IgD-negative memory B cell (primary cell): ENCODE measurements at regions not wholly inside any gene's neighbourhood (a gene's known extent, or its start where the extent isn't known, plus 50 kb on each side); places are given as distances from the start of the nearest gene placed in this dataset.

Source experiments
- H3K27ac Mint-ChIP-seq, 3 donors: one replicate each; pipeline ENCODE4 v1.8.0; 2020 to 2022; ENCODE audit warnings: mild to moderate bottlenecking in 3 of 3, mixed read lengths in 3 of 3, moderate library complexity in 1 of 3
- H3K27me3 Mint-ChIP-seq: one replicate; pipeline ENCODE4 v1.8.0; 2021; ENCODE audit warnings: mixed read lengths
- H3K36me3 Mint-ChIP-seq: one replicate; pipeline ENCODE4 v1.8.0; 2020; ENCODE audit warnings: mild to moderate bottlenecking, mixed read lengths
- H3K4me1 Mint-ChIP-seq, 3 donors: one replicate each; pipeline ENCODE4 v1.8.0; 2020 to 2022; ENCODE audit warnings: mixed read lengths in 3 of 3, mild to moderate bottlenecking in 1 of 3
- H3K4me3 Mint-ChIP-seq, 4 donors: one replicate each; pipeline ENCODE4 v1.8.0; 2020 to 2022; ENCODE audit warnings: mild to moderate bottlenecking in 4 of 4, mixed read lengths in 4 of 4, moderate library complexity in 3 of 4
- H3K9me3 Mint-ChIP-seq, 3 donors: one replicate each; pipeline ENCODE4 v1.8.0; 2020 to 2021; ENCODE audit warnings: mixed read lengths in 3 of 3, mild to moderate bottlenecking in 1 of 3

DNA sequence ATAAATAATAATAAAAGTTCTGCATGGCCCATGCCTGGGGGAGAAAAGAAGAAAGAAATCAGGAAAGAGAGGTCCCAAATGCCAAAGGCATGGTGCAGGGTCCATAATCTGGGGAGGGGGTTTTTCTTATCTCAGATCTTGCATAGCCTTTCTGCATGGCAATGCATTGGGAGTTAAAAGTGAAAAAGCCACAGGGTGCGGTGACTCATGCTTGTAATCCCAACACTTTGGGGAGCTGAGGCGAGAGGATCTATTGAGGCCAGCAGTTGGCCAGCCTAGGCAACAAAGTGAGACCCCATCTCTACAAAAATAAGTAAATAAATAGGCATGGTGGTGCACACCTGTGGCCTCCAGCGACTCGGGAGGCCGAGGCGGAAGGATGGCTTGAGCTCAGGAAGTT is 76.8 kb upstream of the GATA2 start:
- Mint-ChIP-seq H3K9me3 (peaks cover 0 to 2% (median 0%) of the 10 kb centered on the region in 3 donors), H3K4me3 (no peak overlapping the region), H3K27ac (no peak overlapping the region), H3K4me1 (peaks cover 0 to 3% (median 0%) of the 10 kb centered on the region in 3 donors), H3K27me3 (peaks cover 27% of the 10 kb centered on the region), H3K36me3 (no peaks in the 10 kb centered on the region)

DNA sequence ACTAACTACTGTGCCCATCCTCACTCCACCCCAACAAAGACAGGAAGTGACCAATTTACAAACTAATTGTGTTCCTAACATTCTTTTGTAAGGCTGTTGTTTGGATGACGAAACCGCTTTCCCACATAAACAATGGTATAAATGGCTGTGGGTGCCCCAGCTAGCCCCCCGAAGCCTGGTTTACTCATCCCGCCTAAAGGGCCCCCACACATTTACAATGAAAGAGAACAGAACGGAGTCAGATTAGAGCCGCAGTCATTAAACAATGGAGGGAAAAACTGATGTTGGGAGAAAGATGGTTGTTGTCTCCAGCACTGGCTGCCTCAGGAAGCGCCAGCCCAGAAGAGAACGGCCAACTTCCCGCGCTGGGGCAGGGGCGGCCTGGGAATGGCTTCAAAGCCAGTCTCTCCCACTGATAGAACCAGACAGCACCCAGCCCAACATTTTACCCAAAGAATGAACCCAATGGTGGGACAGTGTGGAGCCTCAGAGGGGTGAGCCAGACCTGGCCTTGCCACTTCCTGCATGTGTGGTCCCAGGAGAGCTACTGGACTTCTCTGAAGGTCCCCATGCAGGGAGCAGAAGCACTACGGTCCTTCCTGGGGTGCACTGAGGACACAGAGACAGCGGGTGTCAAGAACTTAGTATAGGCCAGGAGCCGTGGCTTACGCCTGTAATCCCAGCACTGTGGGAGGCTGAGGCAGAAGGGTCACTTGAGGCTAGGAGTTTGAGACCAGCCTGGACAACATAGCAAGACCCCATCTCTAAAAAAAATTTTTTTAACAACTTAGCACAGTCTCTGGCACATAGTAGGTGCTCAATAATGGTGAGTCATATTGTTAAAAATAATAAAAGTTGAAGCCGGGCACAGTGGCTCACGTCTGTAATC is 75.8 kb upstream of the GATA2 start:
- Mint-ChIP-seq H3K4me1 (peaks cover 0 to 3% (median 0%) of the 10 kb centered on the region in 3 donors), H3K27ac (no peak overlapping the region), H3K9me3 (peaks cover 0 to 2% (median 0%) of the 10 kb centered on the region in 3 donors), H3K4me3 (no peak overlapping the region), H3K27me3 (peaks cover 19% of the 10 kb centered on the region), H3K36me3 (no peaks in the 10 kb centered on the region)

DNA sequence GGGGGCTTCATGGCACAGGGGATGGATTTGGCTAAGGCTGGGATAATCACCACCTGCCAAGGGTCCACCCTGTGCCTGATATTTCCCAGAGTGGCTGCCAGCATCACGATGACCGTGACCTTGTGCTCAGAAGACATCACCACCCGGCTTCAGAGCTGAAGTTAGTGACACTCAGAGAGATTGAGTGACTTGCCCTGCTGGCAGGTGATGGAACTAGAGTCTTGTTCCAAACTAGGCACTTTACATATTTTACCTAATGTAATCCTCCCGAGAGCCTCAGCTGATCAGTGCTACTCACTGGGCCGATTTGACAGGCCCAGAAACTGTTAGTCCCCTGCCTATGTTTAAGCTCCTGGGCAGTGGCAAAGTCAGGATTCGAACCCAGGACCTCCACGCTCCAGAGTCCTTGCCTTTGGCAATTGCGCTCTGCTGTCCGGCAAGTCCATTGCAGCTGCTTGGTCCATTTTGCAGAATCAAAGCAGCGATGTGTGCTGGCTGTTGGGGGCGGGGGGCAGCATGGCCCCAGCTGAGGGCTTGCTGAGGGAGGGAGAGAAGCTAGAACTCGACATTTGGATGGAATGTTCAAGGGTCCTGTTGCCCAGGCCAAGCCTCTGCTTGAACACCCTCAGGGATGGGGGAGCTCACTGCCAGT is 74.8 kb upstream of the GATA2 start:
- no peak overlapping the region for H3K27ac Mint-ChIP-seq
- peaks cover 0 to 2% (median 0%) of the 10 kb centered on the region in 3 donors for H3K9me3 Mint-ChIP-seq
- peaks cover 0 to 3% (median 0%) of the 10 kb centered on the region in 3 donors for H3K4me1 Mint-ChIP-seq
- no peak overlapping the region for H3K4me3 Mint-ChIP-seq
- no peaks in the 10 kb centered on the region for H3K36me3 Mint-ChIP-seq
- H3K27me3 Mint-ChIP-seq: peaks cover 13% of the 10 kb centered on the region

DNA sequence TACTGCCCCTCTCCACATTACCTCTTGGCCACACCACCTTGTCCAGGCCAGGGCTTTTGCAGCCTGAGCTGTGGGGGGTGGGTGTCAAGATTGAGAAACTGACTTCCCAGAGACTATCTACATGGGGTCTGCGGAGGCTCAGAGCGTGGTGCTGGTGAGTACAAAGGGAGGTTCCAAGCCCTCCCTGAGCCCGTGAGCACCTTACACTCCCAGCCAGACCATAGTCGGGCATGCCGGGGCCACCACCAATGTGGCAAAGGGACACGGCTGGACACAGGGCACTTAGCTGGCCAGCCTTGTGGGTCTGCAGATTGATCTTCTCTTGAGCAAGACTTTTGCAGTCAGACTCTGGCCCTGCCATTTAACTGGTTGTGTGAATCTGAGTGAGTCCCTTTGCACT is 74.1 kb upstream of the GATA2 start:
- H3K27me3 Mint-ChIP-seq: peaks cover 13% of the 10 kb centered on the region
- H3K27ac Mint-ChIP-seq: no peak overlapping the region
- H3K9me3 Mint-ChIP-seq: peaks cover 0 to 2% (median 0%) of the 10 kb centered on the region in 3 donors
- peaks cover 0 to 3% (median 0%) of the 10 kb centered on the region in 3 donors for H3K4me1 Mint-ChIP-seq
- H3K4me3 Mint-ChIP-seq: peak overlapping the region in 1 of 4 donors; percentile 5
- H3K36me3 Mint-ChIP-seq: no peaks in the 10 kb centered on the region

DNA sequence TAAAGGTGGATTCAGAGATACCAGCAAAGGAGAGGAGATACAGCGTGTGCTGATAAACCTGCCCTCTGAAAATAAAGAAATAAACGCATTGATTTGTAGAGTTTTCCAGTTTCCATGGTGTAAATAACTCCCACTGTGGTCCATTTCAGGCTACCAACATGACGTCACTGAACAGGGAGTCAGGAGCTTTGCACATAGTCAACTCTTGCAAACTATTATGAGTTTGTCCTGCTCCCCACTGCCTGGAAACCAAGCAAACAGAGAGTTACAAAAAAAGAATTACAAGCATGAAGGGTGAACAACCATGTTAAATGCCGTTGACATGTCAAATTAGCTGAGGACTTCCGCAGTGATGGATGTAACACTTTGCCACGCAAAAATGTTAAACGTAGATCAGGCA is 70.4 kb upstream of the GATA2 start:
- Mint-ChIP-seq H3K36me3 (no peaks in the 10 kb centered on the region), H3K27me3 (peaks cover 15% of the 10 kb centered on the region), H3K4me1 (peaks cover 0 to 2% (median 0%) of the 10 kb centered on the region in 3 donors), H3K4me3 (no peak overlapping the region), H3K9me3 (peaks cover 0 to 2% (median 0%) of the 10 kb centered on the region in 3 donors), H3K27ac (no peak overlapping the region)

DNA sequence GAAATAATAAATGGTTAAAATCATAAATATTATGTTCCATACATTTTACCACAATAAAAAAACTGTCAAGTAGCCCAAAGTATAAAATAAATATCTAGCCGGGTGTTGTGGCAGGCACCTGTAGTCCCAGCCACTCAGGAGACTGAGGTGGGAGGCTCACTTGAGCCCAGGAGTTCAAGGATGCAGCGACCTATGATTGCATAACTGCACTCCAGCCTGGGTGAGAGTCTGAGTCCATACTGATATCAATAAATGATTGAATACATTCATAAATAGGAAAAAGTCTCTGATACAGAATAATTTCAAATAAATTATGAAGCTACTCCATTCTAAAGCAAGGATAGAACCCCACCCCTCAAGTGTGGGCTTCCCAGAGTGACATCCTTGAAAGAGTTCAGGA is 68.5 kb upstream of the GATA2 start:
- Mint-ChIP-seq H3K36me3 (no peaks in the 10 kb centered on the region), H3K4me1 (peaks cover 0 to 2% (median 0%) of the 10 kb centered on the region in 3 donors), H3K27me3 (peaks cover 17% of the 10 kb centered on the region), H3K4me3 (no peak overlapping the region), H3K9me3 (peaks cover 0 to 7% (median 0%) of the 10 kb centered on the region in 3 donors), H3K27ac (no peak overlapping the region)

DNA sequence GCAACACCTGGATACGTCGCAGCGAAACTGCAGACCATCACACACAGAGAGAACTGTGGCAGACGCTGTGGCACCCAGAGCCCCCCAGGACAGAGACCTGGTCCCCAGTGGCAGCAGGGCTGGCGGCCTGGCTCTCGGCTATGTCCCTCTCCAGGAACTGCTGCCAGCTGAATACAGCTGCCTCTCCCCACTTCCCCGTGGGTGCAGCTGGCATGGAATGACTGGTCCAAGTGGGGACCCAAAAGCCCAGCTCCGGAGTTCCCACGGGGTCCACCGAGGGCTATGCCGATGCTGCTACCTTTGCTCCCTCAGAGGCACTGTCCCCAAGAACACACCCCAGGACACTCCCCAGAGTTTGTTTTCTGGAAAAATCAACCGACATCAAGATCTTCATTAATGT is 67.8 kb upstream of the GATA2 start:
- Mint-ChIP-seq H3K4me3 (no peak overlapping the region), H3K9me3 (peaks cover 0 to 5% (median 0%) of the 10 kb centered on the region in 3 donors), H3K27me3 (peaks cover 20% of the 10 kb centered on the region), H3K4me1 (peaks cover 0 to 2% (median 0%) of the 10 kb centered on the region in 3 donors), H3K27ac (no peak overlapping the region), H3K36me3 (no peaks in the 10 kb centered on the region)

DNA sequence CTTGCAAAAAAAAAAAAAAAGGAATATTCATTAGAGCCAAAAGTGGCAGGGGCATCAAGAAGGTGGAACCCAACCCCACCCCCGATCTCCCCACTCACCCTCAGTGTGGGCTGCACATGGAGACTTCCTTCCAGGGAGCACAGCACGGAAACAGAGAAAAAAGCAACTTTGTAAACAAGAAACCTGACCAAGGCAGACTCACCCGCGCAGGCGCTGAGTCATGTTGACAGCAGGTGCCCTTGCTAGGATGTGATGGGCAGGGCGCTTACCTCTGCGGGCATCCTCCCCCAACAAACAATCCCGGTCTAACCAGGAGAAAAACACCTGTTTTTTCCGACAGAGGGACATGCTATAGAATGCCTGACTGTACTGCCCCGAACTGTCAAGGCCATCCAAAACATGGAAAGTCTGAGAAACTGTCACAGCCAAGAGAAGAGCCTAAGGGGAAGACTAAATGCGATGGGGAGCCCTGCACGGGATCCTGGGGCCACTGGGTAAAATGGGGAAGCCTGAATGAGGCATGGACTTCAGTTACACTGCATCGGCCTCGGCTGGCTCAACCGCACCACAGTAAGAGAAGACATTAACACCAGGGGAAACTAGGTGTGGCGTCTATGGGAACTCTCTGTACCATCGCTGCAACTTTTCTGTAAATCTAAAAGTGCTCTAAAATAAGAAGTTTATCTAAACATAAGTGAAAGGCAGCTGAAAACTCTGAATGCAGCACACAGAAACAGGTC is 66.7 kb upstream of the GATA2 start:
- H3K27me3 Mint-ChIP-seq: peaks cover 21% of the 10 kb centered on the region
- H3K9me3 Mint-ChIP-seq: peaks cover 0 to 5% (median 0%) of the 10 kb centered on the region in 3 donors
- H3K4me3 Mint-ChIP-seq: peak overlapping the region in 1 of 4 donors; percentile 60
- H3K36me3 Mint-ChIP-seq: no peaks in the 10 kb centered on the region
- H3K27ac Mint-ChIP-seq: no peak overlapping the region
- no peaks in the 10 kb centered on the region for H3K4me1 Mint-ChIP-seq

DNA sequence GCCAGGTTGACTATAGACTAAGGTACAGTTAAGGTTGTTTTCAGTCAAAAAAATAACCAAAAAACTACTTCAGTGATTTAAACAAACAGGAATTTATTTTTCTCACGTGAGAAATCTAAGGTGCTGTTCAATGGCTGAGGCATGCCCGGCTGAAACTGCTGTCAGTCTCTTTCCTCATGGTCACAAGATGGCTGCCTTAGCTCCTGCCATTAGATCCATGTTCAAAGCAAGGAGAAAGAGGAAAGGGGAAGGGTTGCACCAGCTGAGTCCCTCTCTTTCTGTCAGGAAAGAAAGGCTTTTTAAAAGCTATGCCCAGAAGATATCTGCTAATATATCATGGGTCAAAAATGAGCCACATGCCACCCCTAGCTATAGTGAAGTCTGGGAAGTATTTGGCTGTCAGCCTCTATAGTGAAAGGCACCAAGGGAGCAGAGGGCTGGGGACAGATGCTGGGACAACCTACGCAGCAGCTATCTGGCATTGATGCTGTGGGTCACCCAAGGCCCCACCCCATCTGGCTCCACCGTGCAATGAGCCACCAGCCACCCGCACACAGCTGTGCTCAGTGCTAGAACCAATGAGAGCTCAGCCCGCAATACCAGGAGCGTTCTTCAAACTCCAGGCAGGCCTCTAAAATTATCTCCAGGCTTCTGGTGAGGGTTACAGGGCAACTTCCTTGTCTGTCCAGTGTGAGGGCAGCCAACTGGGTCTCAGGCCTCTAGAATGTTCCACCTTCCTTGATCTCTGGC is 64.7 kb upstream of the GATA2 start:
- Mint-ChIP-seq H3K27me3 (peaks cover 33% of the 10 kb centered on the region), H3K27ac (no peak overlapping the region), H3K9me3 (peaks cover 0 to 5% (median 0%) of the 10 kb centered on the region in 3 donors), H3K4me3 (no peak overlapping the region), H3K36me3 (no peaks in the 10 kb centered on the region), H3K4me1 (no peaks in the 10 kb centered on the region)

DNA sequence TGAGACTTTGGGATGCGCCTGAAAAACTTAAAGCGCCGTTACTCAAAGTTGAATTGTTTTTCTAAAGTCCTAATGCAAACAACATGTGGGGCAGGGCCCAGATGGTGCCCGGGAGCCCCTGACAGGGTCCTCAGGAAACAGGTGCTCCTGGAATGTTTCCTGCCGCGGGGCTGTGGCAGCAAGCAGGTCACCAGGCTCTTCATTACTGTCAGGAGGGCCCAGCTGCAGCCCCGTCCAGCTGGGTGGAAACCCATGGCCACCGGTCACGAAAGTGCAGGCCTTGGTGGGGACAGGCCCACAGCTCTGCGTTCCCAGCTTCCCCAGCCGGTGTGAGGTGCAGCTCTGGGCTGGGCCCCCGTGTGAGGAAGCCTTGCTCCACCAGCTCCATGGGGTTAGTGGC is 63.9 kb upstream of the GATA2 start:
- H3K27ac Mint-ChIP-seq: no peak overlapping the region
- peaks cover 0 to 5% (median 0%) of the 10 kb centered on the region in 3 donors for H3K9me3 Mint-ChIP-seq
- peaks cover 36% of the 10 kb centered on the region for H3K27me3 Mint-ChIP-seq
- no peaks in the 10 kb centered on the region for H3K4me1 Mint-ChIP-seq
- H3K36me3 Mint-ChIP-seq: no peaks in the 10 kb centered on the region
- H3K4me3 Mint-ChIP-seq: no peak overlapping the region

DNA sequence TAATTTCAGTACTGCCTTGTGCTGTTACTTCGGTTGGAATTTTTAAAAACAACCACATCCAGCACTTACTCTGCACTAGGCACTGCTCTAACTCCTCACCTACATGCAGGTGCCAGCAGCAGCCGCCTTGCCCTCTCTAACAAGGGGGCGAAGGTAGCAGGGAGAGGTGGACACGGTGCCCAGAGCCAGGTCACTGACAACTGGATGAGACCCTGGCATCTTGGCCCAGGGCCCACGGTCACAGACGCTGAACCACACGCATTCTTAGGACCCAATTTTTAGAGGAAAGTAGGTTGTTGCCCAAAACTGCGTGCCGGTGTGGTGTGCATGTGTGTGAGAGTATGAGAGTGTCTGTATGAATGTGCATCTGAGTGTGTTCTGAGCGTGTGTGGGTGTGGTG is 63.4 kb upstream of the GATA2 start:
- H3K36me3 Mint-ChIP-seq: no peaks in the 10 kb centered on the region
- H3K4me1 Mint-ChIP-seq: no peaks in the 10 kb centered on the region
- no peak overlapping the region for H3K27ac Mint-ChIP-seq
- peaks cover 0 to 5% (median 0%) of the 10 kb centered on the region in 3 donors for H3K9me3 Mint-ChIP-seq
- H3K27me3 Mint-ChIP-seq: peaks cover 36% of the 10 kb centered on the region
- H3K4me3 Mint-ChIP-seq: no peak overlapping the region

DNA sequence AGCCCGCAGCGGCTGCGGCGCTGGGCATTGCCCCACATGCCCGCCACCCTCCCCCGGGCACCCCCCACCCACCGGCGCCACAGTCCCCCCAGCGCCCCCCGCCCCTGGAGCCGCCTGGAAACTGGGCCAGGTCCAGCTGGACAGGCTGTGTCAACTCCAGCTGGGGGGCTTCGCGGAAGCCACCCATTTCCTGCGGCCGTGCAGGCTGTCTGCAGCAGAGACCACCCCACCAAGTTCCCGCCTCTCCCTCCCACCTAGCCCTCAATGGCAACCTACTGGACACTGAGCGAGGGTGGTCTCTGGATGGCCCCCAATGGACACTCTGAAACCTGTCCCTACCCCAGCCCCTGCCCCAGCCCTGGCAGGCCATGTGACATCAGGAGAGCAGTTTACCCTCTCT is 62.8 kb upstream of the GATA2 start:
- H3K27ac Mint-ChIP-seq: no peak overlapping the region
- H3K36me3 Mint-ChIP-seq: no peaks in the 10 kb centered on the region
- peaks cover 38% of the 10 kb centered on the region for H3K27me3 Mint-ChIP-seq
- H3K4me3 Mint-ChIP-seq: no peak overlapping the region
- peaks cover 0 to 5% (median 0%) of the 10 kb centered on the region in 3 donors for H3K9me3 Mint-ChIP-seq
- no peaks in the 10 kb centered on the region for H3K4me1 Mint-ChIP-seq

DNA sequence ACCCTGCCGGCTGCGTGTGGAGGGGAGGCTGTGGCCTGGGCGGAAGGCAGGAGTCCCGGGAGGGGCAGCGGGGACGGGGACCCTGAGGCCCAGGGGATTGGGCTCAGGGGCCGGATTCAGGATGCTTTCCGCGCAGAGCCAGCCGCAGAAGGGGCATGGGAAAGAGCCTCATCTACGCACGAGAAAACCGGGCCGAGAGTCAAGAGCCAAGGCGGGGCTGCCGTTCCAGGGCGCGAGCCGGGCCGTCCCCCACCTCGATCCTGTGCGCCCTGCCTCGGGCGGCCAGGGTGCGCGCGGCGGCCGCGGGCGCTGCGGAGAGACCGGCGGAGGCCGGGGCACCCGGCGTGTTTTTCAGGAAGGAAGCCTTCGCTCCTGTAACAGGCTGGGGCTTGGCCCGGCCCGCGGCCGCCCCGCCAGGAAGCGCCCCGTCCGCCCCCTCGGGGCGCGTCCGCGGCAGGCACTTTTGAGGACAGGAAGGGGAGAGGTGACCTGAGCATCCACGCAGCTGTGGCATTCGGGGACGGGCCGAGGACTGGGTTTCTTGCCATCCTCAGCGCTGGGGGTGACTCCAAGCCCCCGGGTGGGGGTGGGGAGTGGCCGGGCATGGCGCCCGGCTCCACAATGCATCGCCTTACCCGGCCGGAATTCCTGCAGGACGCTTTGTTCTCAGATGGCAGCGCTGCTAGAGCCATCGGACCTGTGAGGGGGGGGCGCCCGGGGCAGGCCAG is 62.3 kb upstream of the GATA2 start:
- H3K4me3 Mint-ChIP-seq: no peak overlapping the region
- peaks cover 0 to 5% (median 0%) of the 10 kb centered on the region in 3 donors for H3K9me3 Mint-ChIP-seq
- no peak overlapping the region for H3K27ac Mint-ChIP-seq
- H3K27me3 Mint-ChIP-seq: peaks cover 41% of the 10 kb centered on the region
- H3K4me1 Mint-ChIP-seq: peaks cover 0 to 1% (median 0%) of the 10 kb centered on the region in 3 donors
- no peaks in the 10 kb centered on the region for H3K36me3 Mint-ChIP-seq
